SW 1271 (cell line): ENCODE measurements at regions not wholly inside any gene's neighbourhood (a gene's known extent, or its start where the extent isn't known, plus 50 kb on each side); places are given as distances from the start of the nearest gene placed in this dataset.

Experiments
- DNase-seq, 2 experiments: peaks; one replicate each; lab custom pipeline; 2025; lab: John Stamatoyannopoulos, UW

DNA sequence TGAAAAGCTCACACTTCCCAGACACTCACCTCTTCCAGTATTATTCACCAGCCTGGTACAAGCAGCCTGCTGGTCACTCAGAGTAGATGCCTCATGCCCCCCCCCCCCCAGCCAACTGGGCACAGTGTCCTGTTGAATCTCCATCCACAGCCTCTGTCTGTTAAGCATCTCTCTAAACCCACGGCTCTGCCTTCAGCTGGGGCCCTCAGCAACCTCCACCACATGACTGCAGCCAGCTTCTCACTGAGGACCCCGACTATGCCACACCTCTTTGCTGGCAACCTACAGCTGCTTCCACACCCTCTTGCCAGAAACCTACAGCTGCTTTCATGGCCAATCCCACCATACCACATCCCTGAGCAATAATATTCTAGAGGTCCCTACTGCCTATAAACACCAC lies 113.1 kb downstream of the RHOU start:
- no peak for DNase-seq

DNA sequence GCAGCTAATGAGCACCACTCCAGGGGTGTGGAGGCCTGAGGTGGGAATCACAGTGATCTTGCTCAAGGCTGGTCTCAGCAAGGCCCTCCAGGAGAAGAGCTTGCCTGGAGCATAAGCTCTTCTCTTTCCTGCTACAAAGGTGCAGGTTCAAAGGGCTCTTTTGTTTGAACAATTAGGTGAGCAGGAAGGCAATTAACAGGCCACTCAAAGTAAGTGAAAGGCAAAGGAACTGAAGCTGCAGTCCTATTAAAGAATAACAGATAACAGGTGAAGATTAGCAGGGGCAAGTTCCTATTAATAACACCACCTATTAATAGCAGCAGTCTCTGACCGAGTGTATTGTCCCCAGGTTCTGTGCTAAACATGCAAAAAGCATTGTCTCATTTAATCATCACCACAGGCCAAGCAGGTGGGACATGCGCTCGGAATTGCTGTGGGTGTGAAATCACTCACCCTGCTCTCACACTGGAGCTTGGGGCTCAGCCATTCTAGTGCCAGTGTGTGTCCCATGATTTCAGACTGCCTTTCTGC lies 113.8 kb downstream of the RHOU start:
- no peak for DNase-seq

DNA sequence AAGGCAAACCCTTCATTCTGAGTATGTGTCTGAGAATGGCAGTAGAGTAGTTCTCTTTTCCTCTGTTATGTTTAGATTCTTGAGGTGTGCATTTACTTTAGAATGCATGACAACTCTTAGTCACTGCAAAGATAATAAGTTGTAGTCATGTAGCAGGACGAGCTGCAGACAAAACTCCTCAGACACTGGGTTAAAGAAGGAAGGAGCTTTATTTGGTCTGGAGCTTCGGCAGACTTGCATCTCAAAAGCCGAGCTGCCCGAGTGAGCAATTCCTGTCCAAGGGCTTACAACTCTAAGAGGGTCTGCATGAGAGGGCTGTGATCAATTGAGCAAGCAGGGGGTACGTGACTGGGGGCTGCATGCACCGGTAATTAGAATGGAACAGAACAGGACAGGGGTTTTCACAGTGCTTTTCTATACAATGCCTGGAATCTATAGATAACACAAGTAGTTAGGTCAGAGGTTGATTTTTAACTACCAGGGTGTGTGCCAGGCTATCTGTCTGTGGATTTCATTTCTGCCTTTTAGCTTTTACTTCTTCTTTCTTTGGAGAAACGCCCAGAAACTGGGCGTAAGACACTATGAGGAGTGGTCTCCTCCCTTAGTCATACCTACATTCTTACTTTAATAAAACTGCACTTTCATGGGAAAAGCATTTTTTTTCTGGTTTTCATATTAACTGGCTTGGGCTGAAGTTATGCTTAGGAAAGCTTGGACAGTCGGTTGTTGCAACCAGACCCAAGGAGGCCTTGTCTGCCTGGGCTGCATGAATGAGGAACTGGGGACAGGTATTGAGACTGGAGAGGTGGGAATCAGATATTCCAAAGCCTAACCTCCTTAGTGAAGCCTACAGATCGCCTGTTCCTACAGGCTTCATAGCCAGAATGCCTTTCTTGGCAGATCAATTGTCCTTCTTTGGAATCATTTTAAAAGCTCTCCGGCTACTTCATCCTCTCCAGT lies 115.1 kb downstream of the RHOU start:
- no peak for DNase-seq

- DNase-seq = no peak
These were observed 115.9 kb downstream of the RHOU start for GRCh38 chr1:228851193-228851592.

DNA sequence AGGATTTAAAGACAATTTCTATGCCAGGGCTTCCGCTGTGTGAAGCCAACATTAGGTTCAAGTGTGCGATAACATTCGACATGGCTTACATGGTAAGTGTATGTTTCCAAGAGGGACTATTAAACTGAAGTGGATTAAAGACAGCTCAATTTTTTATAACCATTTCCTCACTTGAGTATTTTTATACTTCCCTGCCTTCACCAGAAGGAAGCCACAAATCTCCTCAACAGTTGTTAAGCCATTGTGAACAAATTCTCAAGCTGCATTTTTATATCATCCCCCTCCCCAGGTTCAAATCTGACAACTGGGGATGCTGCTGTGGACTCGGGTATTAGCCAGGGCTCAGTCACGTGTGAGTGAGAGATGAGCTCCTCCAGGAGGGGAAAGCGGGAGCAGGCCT lies 116.3 kb downstream of the RHOU start:
- no peak for DNase-seq

DNA sequence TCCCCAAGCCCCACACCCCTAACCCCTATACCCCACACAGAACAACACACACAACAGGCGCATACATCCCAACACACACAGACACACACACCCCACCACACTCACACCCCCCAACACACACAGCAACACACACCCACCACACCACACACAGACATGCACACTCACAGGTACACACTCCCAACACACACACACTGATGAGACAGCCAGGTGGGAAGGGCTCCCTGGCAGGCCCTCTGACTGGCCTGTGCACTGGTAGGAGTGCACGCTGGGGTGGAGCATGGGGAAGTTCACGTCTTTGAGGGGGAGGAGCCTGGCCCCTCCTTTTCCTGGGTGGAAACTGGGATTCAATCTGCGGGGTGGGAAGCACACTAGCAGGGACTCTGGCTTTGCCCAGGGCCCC lies 116.7 kb downstream of the RHOU start:
- no peak for DNase-seq

DNA sequence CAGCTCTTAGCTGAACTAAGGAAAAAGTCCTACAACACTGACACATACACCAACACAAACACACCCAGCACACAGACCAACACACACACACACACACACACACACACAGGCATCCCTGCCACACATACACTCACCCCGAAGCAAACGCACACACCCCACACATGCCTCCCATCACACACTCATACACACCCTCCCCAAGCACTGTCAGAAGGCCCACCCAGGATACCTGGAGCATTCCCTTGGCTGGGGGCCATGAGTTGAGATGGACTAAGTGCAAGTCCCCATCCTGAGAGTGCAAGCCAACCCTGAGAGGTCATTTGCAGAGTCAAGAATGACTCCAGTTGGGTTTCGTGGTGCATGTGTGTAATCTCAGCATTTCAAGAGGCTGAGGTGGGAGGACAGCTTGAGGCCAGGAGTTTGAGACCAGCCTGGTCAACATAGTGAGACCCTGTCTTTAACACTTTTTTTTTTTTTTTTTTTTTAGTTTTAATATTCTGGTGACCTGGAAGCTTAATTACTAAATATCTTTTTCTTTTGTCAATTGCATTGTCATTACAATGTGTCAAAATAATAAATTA lies 117.3 kb downstream of the RHOU start:
- DNase-seq = no peak

GRCh38 chr1:228853191-228853590 lies 117.9 kb downstream of the RHOU start:
- DNase-seq = no peak

GRCh38 chr1:228853637-228854036 lies 118.4 kb downstream of the RHOU start:
- no peak for DNase-seq

- DNase-seq = no peak
These were observed 119.6 kb downstream of the RHOU start for GRCh38 chr1:228854907-228855306.

- DNase-seq = no peak
These were observed 122.3 kb downstream of the RHOU start for GRCh38 chr1:228857611-228858010.

DNA sequence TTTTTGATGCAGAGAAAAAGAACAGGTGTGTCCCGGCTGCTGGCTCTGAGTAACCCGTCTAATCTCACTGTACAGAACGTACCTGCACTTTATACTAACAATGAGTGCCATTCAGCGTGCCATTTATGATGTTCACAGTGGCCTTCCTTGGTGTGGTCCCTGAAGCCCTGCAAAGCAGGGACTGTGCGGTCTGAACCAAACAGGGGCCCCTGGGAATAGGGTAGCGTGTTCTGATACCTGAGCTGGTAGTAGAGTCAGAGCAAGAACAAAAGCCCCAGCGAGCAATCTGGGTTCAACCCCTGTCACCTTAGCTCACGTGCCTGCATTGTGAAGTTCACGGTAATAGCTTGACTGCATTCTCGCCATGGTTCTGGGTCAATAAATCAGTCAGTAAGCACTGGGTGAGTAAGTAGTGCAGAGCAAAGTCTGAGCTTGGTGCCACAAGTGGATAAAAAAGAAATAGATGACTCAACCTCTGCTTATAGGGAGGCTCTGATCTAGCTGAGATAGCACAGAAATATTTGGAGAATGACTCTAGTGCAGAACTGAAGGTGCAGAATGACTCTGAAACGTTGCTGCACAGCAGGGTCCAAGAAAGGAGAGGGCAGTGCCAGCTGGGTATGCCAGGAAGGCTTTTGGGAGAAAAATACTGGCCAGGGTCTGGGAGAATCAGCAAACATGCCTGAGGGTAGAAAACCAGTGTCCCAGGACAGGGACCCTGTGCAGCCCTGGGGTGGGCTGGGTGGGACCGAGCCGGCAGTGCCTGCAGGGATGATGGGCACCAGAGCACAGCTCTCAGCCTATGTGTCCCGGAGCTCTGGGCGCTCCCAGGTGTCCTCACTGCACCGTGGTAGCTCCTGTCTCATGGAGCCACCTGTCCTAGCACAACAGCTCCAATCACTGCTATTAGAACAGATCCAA lies 125.9 kb downstream of the RHOU start:
- peak; percentile 9 to 19 for DNase-seq

DNA sequence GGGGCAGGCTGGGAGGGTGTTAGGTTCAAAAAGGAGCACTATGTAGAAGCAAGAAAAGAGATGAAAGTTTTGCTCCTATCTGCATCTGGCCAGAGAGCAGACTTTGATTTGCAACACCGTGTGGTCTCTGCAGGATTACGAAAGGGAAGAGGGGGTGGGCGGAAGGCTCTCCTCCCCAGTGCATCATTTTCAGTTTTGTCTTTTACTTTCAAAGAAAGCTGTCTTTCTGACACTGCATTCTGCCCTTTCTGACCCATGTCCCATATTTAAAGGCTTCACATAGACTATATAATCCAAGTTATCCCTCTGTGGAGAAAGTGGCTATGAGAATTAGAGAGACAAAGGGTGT lies 126.5 kb downstream of the RHOU start:
- DNase-seq = no peak

GRCh38 chr1:228862542-228863505 lies 127.5 kb downstream of the RHOU start:
- no peak for DNase-seq

- DNase-seq = no peak
These were observed 128.5 kb downstream of the RHOU start for GRCh38 chr1:228863776-228864175.

DNA sequence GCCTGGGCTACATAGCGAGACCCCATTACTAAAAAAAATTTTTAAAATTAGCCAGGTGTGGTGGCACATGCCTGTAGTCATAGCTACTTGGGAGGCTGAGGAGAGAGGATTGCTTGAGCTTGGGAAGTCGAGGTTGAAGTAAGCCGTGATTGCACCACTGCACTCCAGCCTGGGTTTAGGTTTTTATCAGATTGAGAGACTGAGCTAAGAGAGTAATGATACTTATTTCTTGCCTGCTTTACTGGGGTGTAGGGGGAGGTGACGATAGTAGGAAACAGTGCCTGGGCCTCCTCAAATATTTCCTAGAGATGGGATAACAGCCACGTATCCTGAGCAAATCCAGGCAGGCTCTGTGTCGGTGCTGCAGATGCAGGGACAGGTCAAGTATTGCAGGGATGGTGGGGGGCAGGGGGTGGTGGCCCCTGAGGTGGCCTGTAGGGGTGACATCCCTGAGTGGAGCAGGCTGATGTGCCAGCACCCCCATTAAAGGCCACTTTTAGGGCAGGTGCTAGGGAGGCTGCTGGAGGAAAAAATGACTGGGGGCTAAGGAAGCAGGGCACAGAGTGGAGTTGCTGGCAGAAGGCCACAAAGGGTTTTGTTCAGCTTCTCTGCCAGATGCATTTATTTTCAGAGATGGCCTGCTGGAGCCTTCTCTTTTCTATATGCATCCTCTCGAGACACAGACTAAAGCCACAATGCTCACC lies 130.5 kb downstream of the RHOU start:
- no peak for DNase-seq

DNA sequence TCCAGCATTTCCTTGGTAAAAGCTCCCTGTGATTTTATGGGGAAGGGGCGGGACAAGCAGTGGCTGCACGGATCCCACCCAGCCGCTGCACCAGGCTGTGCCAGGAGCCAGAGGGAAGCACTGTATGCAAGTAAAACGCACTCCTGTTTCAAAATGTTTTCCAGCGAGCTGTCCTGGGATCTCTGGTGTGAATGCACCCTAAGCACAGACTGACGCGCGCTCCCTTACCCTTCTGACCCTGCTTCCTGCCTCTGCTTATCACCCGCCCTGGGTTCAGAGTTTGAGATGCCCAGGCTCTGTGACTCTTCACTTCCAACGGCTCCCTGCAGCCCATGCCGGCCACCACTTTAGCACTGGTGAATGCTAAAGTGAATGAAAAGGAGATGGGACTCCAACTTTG lies 131.2 kb downstream of the RHOU start:
- no peak for DNase-seq

DNA sequence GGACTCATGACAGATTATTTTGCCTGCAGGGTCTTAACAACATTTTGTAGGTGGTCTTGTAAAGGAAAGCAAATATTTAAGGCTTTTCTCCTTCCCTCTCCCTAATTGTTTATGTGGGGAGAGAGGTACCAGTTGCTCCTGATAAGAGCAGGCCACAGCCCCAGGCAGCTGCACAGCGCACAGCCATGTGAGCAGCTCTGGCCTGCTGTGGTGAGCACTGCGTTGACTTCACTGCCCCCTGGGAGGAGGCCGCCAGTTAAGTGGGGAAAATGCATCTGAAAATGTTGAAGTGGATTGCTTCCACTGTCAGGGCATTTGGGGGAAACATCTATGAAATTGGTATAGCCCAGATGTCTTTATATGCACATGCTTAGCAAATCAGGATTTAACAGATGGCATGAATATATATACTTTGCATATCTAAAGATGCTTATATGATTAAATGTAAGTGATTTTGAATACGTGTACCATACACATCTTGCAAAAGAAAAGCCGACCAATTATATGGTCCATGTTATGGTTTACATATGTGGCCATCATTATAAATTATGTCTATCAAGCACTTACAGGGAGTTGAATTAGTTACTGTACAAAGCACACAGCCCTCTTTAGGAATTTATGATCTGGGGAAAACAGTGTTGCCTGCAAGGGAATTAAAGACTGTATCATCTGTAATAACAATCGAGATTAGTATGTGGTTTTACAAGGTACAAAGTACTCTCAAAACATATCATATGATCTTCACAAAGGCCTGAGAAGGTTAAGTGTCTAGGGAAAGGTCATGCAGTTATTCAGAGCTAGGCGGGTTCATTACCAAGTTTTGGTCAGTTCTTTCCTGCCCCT lies 132.1 kb downstream of the RHOU start:
- no peak for DNase-seq

DNA sequence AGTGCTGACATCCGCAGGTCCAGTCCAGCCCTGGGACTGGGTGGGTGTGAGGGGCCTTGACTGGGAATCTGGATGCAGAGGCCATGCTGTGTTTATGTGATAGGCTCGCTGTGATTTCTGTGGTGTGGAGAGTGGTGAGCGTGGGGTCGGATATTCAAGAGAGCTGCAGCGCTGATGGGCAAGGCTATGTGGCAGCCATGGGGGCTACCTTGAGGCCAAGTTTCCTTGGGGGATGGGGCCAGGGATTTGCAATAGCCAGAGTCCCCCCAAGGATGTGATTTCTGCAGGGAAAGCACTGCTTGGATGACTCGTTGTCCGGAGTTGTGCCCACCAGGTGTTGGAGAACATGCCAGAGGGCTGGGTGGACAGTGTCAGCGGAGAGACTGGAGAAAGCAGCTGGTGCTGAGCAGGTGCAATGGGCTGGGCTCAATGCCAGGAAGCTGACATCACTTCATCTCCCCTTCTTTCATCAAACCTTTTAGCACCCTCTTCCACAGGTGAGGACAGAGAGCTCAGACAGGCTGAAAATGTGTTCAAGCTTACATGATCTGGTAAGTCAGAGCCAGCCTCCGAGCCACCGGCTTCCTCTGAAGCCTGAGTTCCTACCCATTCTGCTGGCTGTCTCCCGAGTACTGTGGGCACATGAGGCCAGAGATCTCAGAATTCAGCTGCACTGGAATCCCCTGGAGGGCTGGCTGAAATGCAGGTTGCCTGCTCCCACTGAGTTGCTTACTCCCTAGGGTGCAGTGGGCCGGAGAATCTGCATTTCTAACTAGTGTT lies 132.9 kb downstream of the RHOU start:
- no peak for DNase-seq
